WTC11 (cell line): ENCODE measurements at regions not wholly inside any gene's neighbourhood (a gene's known extent, or its start where the extent isn't known, plus 50 kb on each side); places are given as distances from the start of the nearest gene placed in this dataset.

Experiments
- ATAC-seq: fragments of 200-7000 bp; cut with Tn5 transposase; 2 replicates; pipeline ENCODE4 v1.10.0; 2021; ENCODE audit warnings: mild to moderate bottlenecking, moderate library complexity
- CTCF ChIA-PET: fragments of 300-600 bp; sonication (Branson Sonifier 250); formaldehyde crosslinking; loops from one replicate; lab custom pipeline; 2021; ENCODE audit warnings: antibody characterized with exemption; lab: Charles Lee
- POLR2A ChIA-PET: fragments of 350-600 bp; sonication (Branson Sonifier 250); formaldehyde crosslinking; loops from one replicate; lab custom pipeline; 2021; ENCODE audit warnings: antibody characterized with exemption; lab: Charles Lee
- DNase-seq: peaks from one replicate; pipeline ENCODE4 v3.0.0; 2021; ENCODE audit warnings: low spot score
- H3K27ac Mint-ChIP-seq: 2 replicates; pipeline ENCODE4 v1.8.0; 2021; ENCODE audit warnings: mixed read lengths
- H3K27me3 Mint-ChIP-seq: 2 replicates; pipeline ENCODE4 v1.8.0; 2021; ENCODE audit warnings: low read depth, mild to moderate bottlenecking, moderate library complexity, mixed read lengths
- H3K36me3 Mint-ChIP-seq: 2 replicates; pipeline ENCODE4 v1.8.0; 2021; ENCODE audit warnings: mixed read lengths
- H3K4me1 Mint-ChIP-seq: 2 replicates; pipeline ENCODE4 v1.8.0; 2022; ENCODE audit warnings: mixed read lengths
- H3K4me3 Mint-ChIP-seq: 2 replicates; pipeline ENCODE4 v1.8.0; 2021; ENCODE audit warnings: mild to moderate bottlenecking, moderate library complexity, mixed read lengths
- H3K9me3 Mint-ChIP-seq: 2 replicates; pipeline ENCODE4 v1.8.0; 2021; ENCODE audit warnings: mixed read lengths
- ATF1 ChIP-seq: sonication (generic); formaldehyde crosslinking; IDR thresholded peaks from 2 replicates; pipeline ENCODE4 v1.8.1; 2023; ENCODE audit warnings: mild to moderate bottlenecking, moderate library complexity, missing genetic modification reagents
- CBFB ChIP-seq: sonication (generic); formaldehyde crosslinking; IDR thresholded peaks from 2 replicates; pipeline ENCODE4 v1.8.1; 2022; ENCODE audit warnings: mild to moderate bottlenecking, low read depth, missing genetic modification reagents
- CREM ChIP-seq: sonication (generic); formaldehyde crosslinking; IDR thresholded peaks from 2 replicates; pipeline ENCODE4 v1.8.1; 2022; ENCODE audit warnings: mild to moderate bottlenecking, missing genetic modification reagents, moderate library complexity
- ETV6 ChIP-seq: sonication (generic); formaldehyde crosslinking; IDR thresholded peaks from 2 replicates; pipeline ENCODE4 v1.8.1; 2022; ENCODE audit warnings: mild to moderate bottlenecking, missing genetic modification reagents
- FOXP1 ChIP-seq: sonication (generic); formaldehyde crosslinking; IDR thresholded peaks from 2 replicates; pipeline ENCODE4 v1.8.0; 2022; ENCODE audit warnings: missing genetic modification reagents, mild to moderate bottlenecking, moderate library complexity, borderline replicate concordance
- MXD4 ChIP-seq: fragments of 250-450 bp; sonication (Bioruptor Pico); IDR thresholded peaks from 2 replicates; pipeline ENCODE4 v1.8.0; 2021; ENCODE audit warnings: mild to moderate bottlenecking, moderate library complexity, borderline replicate concordance
- NFYB ChIP-seq: sonication (generic); formaldehyde crosslinking; conservative IDR thresholded peaks from 2 replicates; pipeline ENCODE4 v1.8.0; 2022; ENCODE audit warnings: low read depth, missing genetic modification reagents
- SMAD4 ChIP-seq: sonication (generic); formaldehyde crosslinking; IDR thresholded peaks from 2 replicates; pipeline ENCODE4 v1.8.0; 2022; ENCODE audit warnings: mild to moderate bottlenecking, missing genetic modification reagents
- TEAD1 ChIP-seq: sonication (generic); formaldehyde crosslinking; IDR thresholded peaks from 2 replicates; pipeline ENCODE4 v1.8.0; 2022; ENCODE audit warnings: mild to moderate bottlenecking, missing genetic modification reagents
- ZNF416 ChIP-seq: fragments of 250-450 bp; sonication (Bioruptor Pico); IDR thresholded peaks from 2 replicates; pipeline ENCODE4 v1.9.0; 2021; ENCODE audit warnings: mild to moderate bottlenecking, inconsistent platforms
- ZNF671 ChIP-seq: fragments of 250-450 bp; sonication (Bioruptor Pico); IDR thresholded peaks from 2 replicates; pipeline ENCODE4 v1.8.0; 2021; ENCODE audit warnings: mild to moderate bottlenecking
- TF ChIP-seq, protein P1 (sequence below): fragments of 250-450 bp; sonication (Bioruptor Pico); conservative IDR thresholded peaks from 2 replicates; pipeline ENCODE4 v1.9.0; 2021; ENCODE audit warnings: mild to moderate bottlenecking
- TF ChIP-seq, protein P2 (sequence below): sonication (generic); formaldehyde crosslinking; IDR thresholded peaks from 2 replicates; pipeline ENCODE4 v1.8.1; 2023; ENCODE audit warnings: mild to moderate bottlenecking, moderate library complexity, missing genetic modification reagents
- TF ChIP-seq, protein P3 (sequence below): fragments of 250-450 bp; sonication (Bioruptor Pico); IDR thresholded peaks from 2 replicates; pipeline ENCODE4 v1.9.0; 2021; ENCODE audit warnings: mild to moderate bottlenecking
- TF ChIP-seq, protein P4 (sequence below): sonication (generic); formaldehyde crosslinking; IDR thresholded peaks from 2 replicates; pipeline ENCODE4 v1.8.0; 2023; ENCODE audit warnings: missing genetic modification reagents, mild to moderate bottlenecking, borderline replicate concordance

DNA sequence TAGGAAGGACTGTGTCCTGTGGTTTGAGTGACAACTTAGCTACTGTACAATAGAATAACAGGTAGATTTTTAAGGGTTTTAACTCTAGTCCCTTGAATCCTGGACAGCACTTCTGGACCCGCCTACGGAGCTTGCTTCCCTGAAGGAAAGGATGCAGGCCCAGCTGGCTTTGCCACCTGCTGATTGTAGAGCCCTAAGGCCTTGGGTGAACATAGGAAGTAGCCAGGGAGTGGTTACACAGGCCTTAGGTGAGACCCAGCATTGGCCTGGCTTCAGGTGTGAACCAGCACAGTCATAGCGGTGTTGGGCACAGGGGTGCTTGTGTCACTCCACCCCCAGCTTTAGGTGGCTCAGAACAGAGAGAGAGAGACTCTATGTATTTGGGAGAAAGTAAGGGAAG is 413.5 kb downstream of the GRIA2 start:
- Mint-ChIP-seq H3K4me3 (no peak overlapping the region), H3K9me3 (peaks cover 34% of the 10 kb centered on the region), H3K4me1 (no peaks in the 10 kb centered on the region), H3K27me3 (no peaks in the 10 kb centered on the region), H3K36me3 (peaks cover 15% of the 10 kb centered on the region), H3K27ac (no peak overlapping the region)
- DNase-seq = no peak
- ChIA-PET CTCF (no interaction called here), POLR2A (no interaction called here)
- ATAC-seq = no peak
- TF ChIP-seq TEAD1 (CRISPR knock-in tag) (no peak), ETV6 (CRISPR knock-in tag) (no peak), NFYB (CRISPR knock-in tag) (no peak), SMAD4 (CRISPR knock-in tag) (no peak), MXD4 (CRISPR knock-in tag) (no peak)

DNA sequence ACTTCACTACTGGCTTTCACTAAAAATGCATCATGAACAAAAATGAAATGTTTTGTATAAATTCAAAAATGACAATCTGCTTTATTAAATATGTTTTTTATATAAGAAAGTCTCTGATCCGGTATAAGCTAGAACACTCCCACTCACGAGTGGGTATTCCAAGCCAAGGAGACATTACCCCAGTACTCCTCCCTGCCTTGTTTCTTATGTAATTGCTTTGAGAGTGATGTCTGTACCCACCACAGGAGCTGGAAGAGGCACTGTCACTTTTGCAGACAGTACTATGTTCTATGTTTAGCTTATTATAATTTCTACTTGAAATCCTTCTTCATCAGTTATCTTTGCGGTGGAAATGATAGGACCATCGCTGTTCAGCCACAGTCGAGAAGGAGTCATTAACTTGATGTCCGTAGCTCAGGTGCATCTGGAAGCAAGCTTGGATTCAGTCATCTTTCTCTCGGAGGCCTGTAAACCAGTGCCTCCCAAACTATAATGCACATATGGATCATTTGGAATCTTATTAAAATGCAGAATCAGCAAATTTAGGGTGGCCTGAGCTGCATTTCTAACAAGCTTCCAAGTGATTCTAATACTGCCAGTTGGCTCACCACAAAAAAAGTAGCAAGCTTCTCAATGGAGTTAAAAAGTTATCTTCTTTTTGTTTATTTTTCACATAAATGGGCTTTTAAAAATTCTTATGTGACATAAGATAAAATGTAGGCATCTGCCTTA is 396.4 kb downstream of the GRIA2 start:
- H3K27me3 Mint-ChIP-seq = no peaks in the 10 kb centered on the region
- TF ChIP-seq CREM (CRISPR knock-in tag) (no peak), ETV6 (CRISPR knock-in tag) (no peak), CBFB (CRISPR knock-in tag) (no peak), ATF1 (CRISPR knock-in tag) (no peak), FOXP1 (CRISPR knock-in tag) (no peak)
- TF ChIP-seq, protein P1, sequence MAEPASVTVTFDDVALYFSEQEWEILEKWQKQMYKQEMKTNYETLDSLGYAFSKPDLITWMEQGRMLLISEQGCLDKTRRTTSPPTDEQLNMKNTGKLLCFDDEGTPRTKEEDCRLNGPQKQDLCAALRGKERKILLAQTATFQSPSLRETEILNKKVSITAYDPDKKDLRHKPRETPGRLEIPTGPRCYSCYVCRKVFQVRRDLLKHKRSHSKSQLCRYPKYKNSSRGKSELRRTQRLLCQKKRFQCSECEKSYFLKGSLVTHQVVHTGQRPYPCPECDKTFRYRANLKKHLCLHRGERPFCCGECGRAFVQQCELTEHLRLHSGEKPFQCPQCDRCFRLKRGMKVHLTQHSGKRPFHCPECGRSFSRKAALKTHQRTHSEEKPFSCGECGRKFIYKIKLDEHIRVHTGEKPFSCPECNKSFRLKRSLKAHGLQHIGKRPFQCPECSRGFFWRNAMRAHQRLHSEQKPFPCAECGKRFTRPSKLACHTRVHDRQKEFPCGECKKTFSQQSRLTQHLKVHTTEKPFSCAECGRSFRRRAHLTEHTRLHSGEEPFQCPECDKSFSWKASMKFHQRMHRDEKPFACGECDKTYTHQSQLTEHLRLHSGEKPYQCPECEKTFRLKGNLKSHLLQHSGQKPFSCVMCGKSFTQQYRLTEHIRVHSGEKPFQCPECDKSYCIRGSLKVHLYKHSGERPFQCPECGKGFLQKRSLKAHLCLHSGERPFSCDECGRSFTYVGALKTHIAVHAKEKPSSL (CRISPR knock-in tag) = no peak
- TF ChIP-seq, protein P2, sequence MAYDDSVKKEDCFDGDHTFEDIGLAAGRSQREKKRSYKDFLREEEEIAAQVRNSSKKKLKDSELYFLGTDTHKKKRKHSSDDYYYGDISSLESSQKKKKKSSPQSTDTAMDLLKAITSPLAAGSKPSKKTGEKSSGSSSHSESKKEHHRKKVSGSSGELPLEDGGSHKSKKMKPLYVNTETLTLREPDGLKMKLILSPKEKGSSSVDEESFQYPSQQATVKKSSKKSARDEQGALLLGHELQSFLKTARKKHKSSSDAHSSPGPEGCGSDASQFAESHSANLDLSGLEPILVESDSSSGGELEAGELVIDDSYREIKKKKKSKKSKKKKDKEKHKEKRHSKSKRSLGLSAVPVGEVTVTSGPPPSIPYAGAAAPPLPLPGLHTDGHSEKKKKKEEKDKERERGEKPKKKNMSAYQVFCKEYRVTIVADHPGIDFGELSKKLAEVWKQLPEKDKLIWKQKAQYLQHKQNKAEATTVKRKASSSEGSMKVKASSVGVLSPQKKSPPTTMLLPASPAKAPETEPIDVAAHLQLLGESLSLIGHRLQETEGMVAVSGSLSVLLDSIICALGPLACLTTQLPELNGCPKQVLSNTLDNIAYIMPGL (CRISPR knock-in tag) = no peak
- TF ChIP-seq, protein P3, sequence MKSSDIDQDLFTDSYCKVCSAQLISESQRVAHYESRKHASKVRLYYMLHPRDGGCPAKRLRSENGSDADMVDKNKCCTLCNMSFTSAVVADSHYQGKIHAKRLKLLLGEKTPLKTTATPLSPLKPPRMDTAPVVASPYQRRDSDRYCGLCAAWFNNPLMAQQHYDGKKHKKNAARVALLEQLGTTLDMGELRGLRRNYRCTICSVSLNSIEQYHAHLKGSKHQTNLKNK = no peak
- H3K9me3 Mint-ChIP-seq = no peaks in the 10 kb centered on the region; the same call in 1 of the 2 replicates
- POLR2A ChIA-PET = no interaction called here
- CTCF ChIA-PET = no interaction called here
- no peak overlapping the region for H3K4me3 Mint-ChIP-seq
- no peaks in the 10 kb centered on the region for H3K4me1 Mint-ChIP-seq
- H3K36me3 Mint-ChIP-seq = no peaks in the 10 kb centered on the region
- no peak for DNase-seq
- ATAC-seq = no peak
- no peak overlapping the region for H3K27ac Mint-ChIP-seq

DNA sequence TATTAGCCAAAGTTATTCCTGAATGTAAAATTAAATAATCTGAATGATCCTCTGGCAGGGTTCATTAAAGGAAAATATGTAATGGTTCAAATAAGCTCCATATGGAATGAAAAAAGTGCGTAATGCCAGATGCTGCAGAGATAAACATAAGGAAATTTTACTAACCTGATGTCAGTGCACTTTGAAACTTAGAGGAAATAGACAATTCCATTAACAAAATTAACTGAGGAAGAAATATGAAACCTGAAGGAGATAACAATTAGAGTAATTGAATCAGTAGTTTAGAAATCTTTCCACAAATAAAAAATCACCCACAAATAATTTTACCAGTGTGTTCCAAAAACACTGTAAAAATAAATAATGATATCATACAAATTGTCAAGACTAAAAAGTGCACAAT is 387.5 kb downstream of the GRIA2 start:
- H3K36me3 Mint-ChIP-seq = no peaks in the 10 kb centered on the region
- TF ChIP-seq ZNF671 (CRISPR knock-in tag) (no peak), ZNF416 (CRISPR knock-in tag) (no peak)
- TF ChIP-seq, protein P4, sequence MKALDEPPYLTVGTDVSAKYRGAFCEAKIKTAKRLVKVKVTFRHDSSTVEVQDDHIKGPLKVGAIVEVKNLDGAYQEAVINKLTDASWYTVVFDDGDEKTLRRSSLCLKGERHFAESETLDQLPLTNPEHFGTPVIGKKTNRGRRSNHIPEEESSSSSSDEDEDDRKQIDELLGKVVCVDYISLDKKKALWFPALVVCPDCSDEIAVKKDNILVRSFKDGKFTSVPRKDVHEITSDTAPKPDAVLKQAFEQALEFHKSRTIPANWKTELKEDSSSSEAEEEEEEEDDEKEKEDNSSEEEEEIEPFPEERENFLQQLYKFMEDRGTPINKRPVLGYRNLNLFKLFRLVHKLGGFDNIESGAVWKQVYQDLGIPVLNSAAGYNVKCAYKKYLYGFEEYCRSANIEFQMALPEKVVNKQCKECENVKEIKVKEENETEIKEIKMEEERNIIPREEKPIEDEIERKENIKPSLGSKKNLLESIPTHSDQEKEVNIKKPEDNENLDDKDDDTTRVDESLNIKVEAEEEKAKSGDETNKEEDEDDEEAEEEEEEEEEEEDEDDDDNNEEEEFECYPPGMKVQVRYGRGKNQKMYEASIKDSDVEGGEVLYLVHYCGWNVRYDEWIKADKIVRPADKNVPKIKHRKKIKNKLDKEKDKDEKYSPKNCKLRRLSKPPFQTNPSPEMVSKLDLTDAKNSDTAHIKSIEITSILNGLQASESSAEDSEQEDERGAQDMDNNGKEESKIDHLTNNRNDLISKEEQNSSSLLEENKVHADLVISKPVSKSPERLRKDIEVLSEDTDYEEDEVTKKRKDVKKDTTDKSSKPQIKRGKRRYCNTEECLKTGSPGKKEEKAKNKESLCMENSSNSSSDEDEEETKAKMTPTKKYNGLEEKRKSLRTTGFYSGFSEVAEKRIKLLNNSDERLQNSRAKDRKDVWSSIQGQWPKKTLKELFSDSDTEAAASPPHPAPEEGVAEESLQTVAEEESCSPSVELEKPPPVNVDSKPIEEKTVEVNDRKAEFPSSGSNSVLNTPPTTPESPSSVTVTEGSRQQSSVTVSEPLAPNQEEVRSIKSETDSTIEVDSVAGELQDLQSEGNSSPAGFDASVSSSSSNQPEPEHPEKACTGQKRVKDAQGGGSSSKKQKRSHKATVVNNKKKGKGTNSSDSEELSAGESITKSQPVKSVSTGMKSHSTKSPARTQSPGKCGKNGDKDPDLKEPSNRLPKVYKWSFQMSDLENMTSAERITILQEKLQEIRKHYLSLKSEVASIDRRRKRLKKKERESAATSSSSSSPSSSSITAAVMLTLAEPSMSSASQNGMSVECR (CRISPR knock-in tag) = no peak
- TF ChIP-seq, all 79 proteins: peak for 0
- Mint-ChIP-seq H3K27me3 (no peaks in the 10 kb centered on the region), H3K9me3 (no peaks in the 10 kb centered on the region), H3K27ac (no peak overlapping the region), H3K4me3 (no peak overlapping the region), H3K4me1 (no peaks in the 10 kb centered on the region)
- no peak for ATAC-seq
- ChIA-PET CTCF (no interaction called here), POLR2A (no interaction called here)
- no peak for DNase-seq
